GM12878 (cell line): ENCODE measurements at regions not wholly inside any gene's neighbourhood (a gene's known extent, or its start where the extent isn't known, plus 50 kb on each side); places are given as distances from the start of the nearest gene placed in this dataset.

ENCODE experiments used
- ATAC-seq: fragments of 200-7000 bp; cut with Tn5 transposase; 3 replicates; pipeline ENCODE4 v1.9.1; 2020; ENCODE audit warnings: mild to moderate bottlenecking, moderate library complexity
- BruUV-seq: library from RNA; stranded (reverse); fragments of 400-500 nt; replicated peaks from 2 replicates; lab custom pipeline; 2021; lab: Mats Ljungman, UMichigan
- CTCF ChIA-PET: fragments of 300-600 bp; sonication (Branson Sonifier 250); formaldehyde crosslinking; extraction: SDS; loops from one replicate; lab custom pipeline; 2021; ENCODE audit warnings: inconsistent platforms; lab: Yijun Ruan, JAX
- POLR2A ChIA-PET: fragments of 350-600 bp; formaldehyde crosslinking; extraction: SDS; loops from one replicate; lab custom pipeline; 2021; ENCODE audit warnings: inconsistent platforms; lab: Charles Lee
- RAD21 ChIA-PET: fragments of 300-600 bp; sonication (Branson Sonifier 250); formaldehyde crosslinking; loops from one replicate; lab custom pipeline; 2023; ENCODE audit warnings: antibody characterized with exemption; ENCODE audit not compliant: unreplicated experiment; lab: Charles Lee
- SMC1A ChIA-PET: fragments of 300-600 bp; sonication (Branson Sonifier 250); formaldehyde crosslinking; loops from one replicate; lab custom pipeline; 2023; ENCODE audit not compliant: unreplicated experiment, uncharacterized antibody; lab: Charles Lee
- DNase-seq: peaks from one replicate; pipeline ENCODE4 v3.0.0-alpha.2; 2011; ENCODE audit warnings: low read depth, low spot score
- FAIRE-seq: peaks from 3 replicates; lab custom pipeline; 2011; peaks lifted over from hg19 to GRCh38; lab: Jason Lieb, UNC
- H2AFZ ChIP-seq: 2 replicates; pipeline ENCODE4 v1.6.0; 2011; ENCODE audit warnings: low read depth, low read length, control low read depth; ENCODE audit not compliant: control insufficient read depth
- H3K27ac ChIP-seq: 2 replicates; pipeline ENCODE4 v1.5.1; 2011; ENCODE audit warnings: control low read depth; ENCODE audit not compliant: control insufficient read depth, insufficient read depth
- H3K27me3 ChIP-seq, 2 experiments: replicated peaks in 1 of 2; 2 replicates each; pipeline versions ENCODE4 v1.6.0 to v1.6.1; 2011; ENCODE audit warnings: low read length in 1 of 2; ENCODE audit not compliant: control insufficient read depth in 2 of 2, insufficient read depth in 2 of 2
- H3K36me3 ChIP-seq, 2 experiments: 2 replicates each; pipeline ENCODE4 v1.5.1; 2011; ENCODE audit warnings: low read length in 1 of 2; ENCODE audit not compliant: control insufficient read depth in 2 of 2, insufficient read depth in 2 of 2
- H3K4me1 ChIP-seq: 2 replicates; pipeline ENCODE4 v1.6.1; 2011; ENCODE audit warnings: mild to moderate bottlenecking, low read length, moderate library complexity, mixed read lengths; ENCODE audit not compliant: control insufficient read depth, insufficient read depth
- H3K4me2 ChIP-seq: 2 replicates; pipeline ENCODE4 v1.6.0; 2011; ENCODE audit warnings: control low read depth; ENCODE audit not compliant: control insufficient read depth, insufficient read depth
- H3K4me3 ChIP-seq: fragments of 200-600 bp; sonication (generic); 2 replicates; pipeline ENCODE4 v1.5.1; 2016
- H3K79me2 ChIP-seq: 2 replicates; pipeline ENCODE4 v1.6.0; 2011; ENCODE audit warnings: low read length; ENCODE audit not compliant: control insufficient read depth, insufficient read depth
- H3K9ac ChIP-seq: 2 replicates; pipeline ENCODE4 v1.8.0; 2011; ENCODE audit warnings: low read length, control low read depth, mixed read lengths; ENCODE audit not compliant: control insufficient read depth, insufficient read depth
- H3K9me3 ChIP-seq: replicated peaks from 3 replicates; pipeline ENCODE4 v1.5.1; 2011; ENCODE audit warnings: mild to moderate bottlenecking, low read length; ENCODE audit not compliant: control insufficient read depth, insufficient read depth
- H4K20me1 ChIP-seq: 2 replicates; pipeline ENCODE4 v1.6.0; 2011; ENCODE audit not compliant: control insufficient read depth, insufficient read depth
- BACH1 ChIP-seq: fragments of 450-650 bp; IDR thresholded peaks from 2 replicates; pipeline ENCODE4 v1.6.1; 2017; ENCODE audit warnings: mild to moderate bottlenecking, borderline replicate concordance
- CBX5 ChIP-seq: sonication (generic); IDR thresholded peaks from 2 replicates; pipeline ENCODE4 v1.6.1; 2016; ENCODE audit warnings: low read depth, moderate library complexity, mild to moderate bottlenecking, inconsistent platforms
- E4F1 ChIP-seq: fragments of 450-650 bp; IDR thresholded peaks from 2 replicates; pipeline ENCODE4 v1.6.1; 2018; ENCODE audit warnings: borderline replicate concordance, mild to moderate bottlenecking; ENCODE audit not compliant: partially characterized antibody
- EED ChIP-seq: sonication (generic); IDR thresholded peaks from 2 replicates; pipeline ENCODE4 v1.6.1; 2016; ENCODE audit warnings: antibody characterized with exemption, low read depth
- IKZF1 ChIP-seq: fragments of 450-650 bp; conservative IDR thresholded peaks from 2 replicates; pipeline ENCODE4 v1.6.1; 2017; ENCODE audit warnings: antibody characterized with exemption, mild to moderate bottlenecking
- IKZF2 ChIP-seq, 2 experiments: fragments of 450-650 bp; IDR thresholded peaks; 2 replicates each; pipeline ENCODE4 v1.6.1; 2017; ENCODE audit warnings: mild to moderate bottlenecking in 2 of 2, moderate library complexity in 2 of 2
- IRF4 ChIP-seq: IDR thresholded peaks from 2 replicates; pipeline ENCODE4 v1.6.1; 2011; ENCODE audit warnings: low read depth, low read length
- NFIC ChIP-seq: IDR thresholded peaks from 2 replicates; pipeline ENCODE4 v1.6.1; 2012; ENCODE audit warnings: low read depth, mild to moderate bottlenecking, inconsistent platforms, low read length, moderate library complexity
- POLR2AphosphoS5 ChIP-seq: IDR thresholded peaks from 2 replicates; pipeline ENCODE4 v1.6.1; 2011; ENCODE audit warnings: mild to moderate bottlenecking, low read length, inconsistent platforms
- RAD21 ChIP-seq: IDR thresholded peaks from 2 replicates; pipeline ENCODE4 v1.6.1; 2011; ENCODE audit warnings: mild to moderate bottlenecking, low read depth, low read length, moderate library complexity; ENCODE audit not compliant: insufficient read depth
- SMARCA5 ChIP-seq: fragments of 450-650 bp; IDR thresholded peaks from 2 replicates; pipeline ENCODE4 v1.6.1; 2017; ENCODE audit warnings: mild to moderate bottlenecking
- SMC3 ChIP-seq: IDR thresholded peaks from 2 replicates; pipeline ENCODE4 v1.6.1; 2011; ENCODE audit warnings: low read length, improper control_type of control experiment, borderline replicate concordance
- SP1 ChIP-seq: IDR thresholded peaks from one replicate; pipeline ENCODE4 v1.6.1; 2011; ENCODE audit warnings: low read depth, low read length
- STAT3 ChIP-seq: IDR thresholded peaks from 2 replicates; pipeline ENCODE4 v1.6.1; 2011; ENCODE audit warnings: low read depth, low read length, improper control_type of control experiment
- TCF12 ChIP-seq: IDR thresholded peaks from 2 replicates; pipeline ENCODE4 v1.6.1; 2011; ENCODE audit warnings: low read depth, mild to moderate bottlenecking, low read length
- YY1 ChIP-seq: IDR thresholded peaks from 2 replicates; pipeline ENCODE4 v1.6.1; 2011; ENCODE audit warnings: low read depth, mild to moderate bottlenecking, low read length
- ZNF24 ChIP-seq: fragments of 450-650 bp; IDR thresholded peaks from 2 replicates; pipeline ENCODE4 v1.6.1; 2017; ENCODE audit warnings: antibody characterized with exemption, mild to moderate bottlenecking
- WGBS: methylation state at CpG from one replicate; pipeline ENCODE4 v1.1.6; 2016; ENCODE audit warnings: low lambda C conversion rate; ENCODE audit not compliant: insufficient replicate concordance, insufficient coverage; ENCODE audit errors: missing lambda C conversion rate; 5-methylcytosine and 5-hydroxymethylcytosine counted together
- in situ Hi-C: fragments of 300-500 bp; cut with MboI; formaldehyde crosslinking; loops from 9 replicates; pipeline ENCODE4 v1.14.3; 2018; ENCODE audit warnings: mixed read lengths
- intact Hi-C: fragments of 100-400 bp; cut with micrococcal nuclease; formaldehyde crosslinking; loops from one replicate; pipeline ENCODE4 v1.14.2; 2022; ENCODE audit not compliant: unreplicated experiment
- TF ChIP-seq, protein P1 (sequence below): fragments of 450-650 bp; IDR thresholded peaks from 2 replicates; pipeline ENCODE4 v1.6.1; 2017; ENCODE audit warnings: mild to moderate bottlenecking, moderate library complexity

- no peak overlapping the region for H3K9ac ChIP-seq
- H3K4me3 ChIP-seq, result no peak overlapping the region
- FAIRE-seq (peak; percentile 61), DNase-seq (peak; percentile 65), ATAC-seq (peak; percentile 95)
- whole genome bisulfite sequencing, result 4% methylated on average over 1 of the region's 1 CpG
- POLR2A ChIA-PET, result no interaction called here
- SMC1A ChIA-PET, result interaction anchor here (0.6 to 2.4 kb wide), 9 partner anchors 11 to 432 kb away, joined by 3 to 23 read pairs (median 4); partner anchors contain the start of gene NIPSNAP2
- H3K27ac ChIP-seq, result no peak overlapping the region
- no peaks in the 10 kb centered on the region; the same call in 2 of the 3 replicates for H3K9me3 ChIP-seq
- in situ Hi-C loops, result loop anchor here (5.0 kb wide), 1 partner anchor 431 kb away; no protein-coding TSS in a partner anchor
- no TSS peak for BruUV-seq
- H3K36me3 ChIP-seq, result no peaks in the 10 kb centered on the region
- peak overlapping the region; percentile 51 for H2AFZ ChIP-seq
- no peak overlapping the region for H3K4me2 ChIP-seq
- no peaks in the 10 kb centered on the region for H4K20me1 ChIP-seq
- no peaks in the 10 kb centered on the region for H3K79me2 ChIP-seq
- RAD21 ChIA-PET, result interaction anchor here (0.9 to 2.5 kb wide), 7 partner anchors 105 to 433 kb away, joined by 3 to 14 read pairs (median 4); partner anchors contain the start of genes CCT6A and PSPH
- H3K27me3 ChIP-seq, result no peaks in the 10 kb centered on the region
- peaks cover 3% of the 10 kb centered on the region for H3K4me1 ChIP-seq
- intact Hi-C loops, result loop anchor here (1.0 to 5.0 kb wide), 3 partner anchors 81 to 433 kb away; partner anchors contain the start of gene NIPSNAP2
- CTCF ChIA-PET, result interaction anchor here (0.7 to 4.3 kb wide), 21 partner anchors 10 to 433 kb away, joined by 3 to 25 read pairs (median 3); partner anchors contain the start of gene NIPSNAP2
- TF ChIP-seq, protein P1, sequence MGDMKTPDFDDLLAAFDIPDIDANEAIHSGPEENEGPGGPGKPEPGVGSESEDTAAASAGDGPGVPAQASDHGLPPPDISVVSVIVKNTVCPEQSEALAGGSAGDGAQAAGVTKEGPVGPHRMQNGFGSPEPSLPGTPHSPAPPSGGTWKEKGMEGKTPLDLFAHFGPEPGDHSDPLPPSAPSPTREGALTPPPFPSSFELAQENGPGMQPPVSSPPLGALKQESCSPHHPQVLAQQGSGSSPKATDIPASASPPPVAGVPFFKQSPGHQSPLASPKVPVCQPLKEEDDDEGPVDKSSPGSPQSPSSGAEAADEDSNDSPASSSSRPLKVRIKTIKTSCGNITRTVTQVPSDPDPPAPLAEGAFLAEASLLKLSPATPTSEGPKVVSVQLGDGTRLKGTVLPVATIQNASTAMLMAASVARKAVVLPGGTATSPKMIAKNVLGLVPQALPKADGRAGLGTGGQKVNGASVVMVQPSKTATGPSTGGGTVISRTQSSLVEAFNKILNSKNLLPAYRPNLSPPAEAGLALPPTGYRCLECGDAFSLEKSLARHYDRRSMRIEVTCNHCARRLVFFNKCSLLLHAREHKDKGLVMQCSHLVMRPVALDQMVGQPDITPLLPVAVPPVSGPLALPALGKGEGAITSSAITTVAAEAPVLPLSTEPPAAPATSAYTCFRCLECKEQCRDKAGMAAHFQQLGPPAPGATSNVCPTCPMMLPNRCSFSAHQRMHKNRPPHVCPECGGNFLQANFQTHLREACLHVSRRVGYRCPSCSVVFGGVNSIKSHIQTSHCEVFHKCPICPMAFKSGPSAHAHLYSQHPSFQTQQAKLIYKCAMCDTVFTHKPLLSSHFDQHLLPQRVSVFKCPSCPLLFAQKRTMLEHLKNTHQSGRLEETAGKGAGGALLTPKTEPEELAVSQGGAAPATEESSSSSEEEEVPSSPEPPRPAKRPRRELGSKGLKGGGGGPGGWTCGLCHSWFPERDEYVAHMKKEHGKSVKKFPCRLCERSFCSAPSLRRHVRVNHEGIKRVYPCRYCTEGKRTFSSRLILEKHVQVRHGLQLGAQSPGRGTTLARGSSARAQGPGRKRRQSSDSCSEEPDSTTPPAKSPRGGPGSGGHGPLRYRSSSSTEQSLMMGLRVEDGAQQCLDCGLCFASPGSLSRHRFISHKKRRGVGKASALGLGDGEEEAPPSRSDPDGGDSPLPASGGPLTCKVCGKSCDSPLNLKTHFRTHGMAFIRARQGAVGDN, result no peak
- TF ChIP-seq ZNF24, result peak; percentile 36; the same call in 1 of the 2 replicates
- no peak for TF ChIP-seq CBX5
- no peak for TF ChIP-seq STAT3
- peak; percentile 88 for TF ChIP-seq SMC3
- peak; percentile 47 to 61 for TF ChIP-seq IKZF2 (IDR thresholded peaks at IDR 0.05)
- TF ChIP-seq SP1, result no peak
- no peak for TF ChIP-seq POLR2AphosphoS5
- TF ChIP-seq BACH1, result no peak
- peak; percentile 71; the same call in 1 of the 2 replicates for TF ChIP-seq SMARCA5
- peak; percentile 47; the same call in 1 of the 2 replicates for TF ChIP-seq YY1
- TF ChIP-seq IRF4, result 0 out of 2 replicates have a peak, but pooled peaks have one; percentile 30
- 0 out of 2 replicates have a peak, but pooled peaks have one; percentile 41 for TF ChIP-seq EED
- peak; percentile 49; the same call in 1 of the 2 replicates for TF ChIP-seq IKZF1
- TF ChIP-seq TCF12, result no peak
- no peak for TF ChIP-seq NFIC
- no peak for TF ChIP-seq E4F1
- peak; percentile 99 for TF ChIP-seq RAD21
These were observed 69.0 kb upstream of the VOPP1 start for GRCh38 chr7:55641273-55641691.
